K562 (cell line): ENCODE measurements at regions not wholly inside any gene's neighbourhood (a gene's known extent, or its start where the extent isn't known, plus 50 kb on each side); places are given as distances from the start of the nearest gene placed in this dataset.

Source experiments
- ARID3B ChIP-seq: fragments of 250-450 bp; sonication (Bioruptor Pico); IDR thresholded peaks from 2 replicates; pipeline ENCODE4 v1.4.0; 2020; ENCODE audit warnings: borderline replicate concordance
- ATF4 ChIP-seq: fragments of 450-650 bp; formaldehyde crosslinking; IDR thresholded peaks from 2 replicates; pipeline ENCODE4 v1.4.0; 2022; ENCODE audit warnings: mild to moderate bottlenecking, moderate library complexity
- BRD9 ChIP-seq: fragments of 450-650 bp; IDR thresholded peaks from 2 replicates; pipeline ENCODE4 v1.6.1; 2018; ENCODE audit warnings: low read depth; ENCODE audit not compliant: partially characterized antibody
- CBX5 ChIP-seq: IDR thresholded peaks from 2 replicates; pipeline ENCODE4 v1.6.1; 2014; ENCODE audit warnings: low read depth, borderline replicate concordance
- DEAF1 ChIP-seq: fragments of 450-650 bp; formaldehyde crosslinking; IDR thresholded peaks from 2 replicates; pipeline ENCODE4 v1.4.0; 2020; ENCODE audit warnings: mild to moderate bottlenecking, moderate library complexity
- E2F5 ChIP-seq: sonication (generic); formaldehyde crosslinking; IDR thresholded peaks from 2 replicates; pipeline ENCODE4 v1.8.0; 2022; ENCODE audit warnings: mild to moderate bottlenecking, missing genetic modification reagents
- ELF1 ChIP-seq: fragments of 200-800 bp; sonication (Bioruptor generic); IDR thresholded peaks from 2 replicates; pipeline ENCODE4 v1.6.1; 2016; ENCODE audit warnings: missing genetic modification characterization, missing compliant biosample characterization
- HOXB6 ChIP-seq: fragments of 250-450 bp; sonication (Bioruptor Pico); IDR thresholded peaks from 2 replicates; pipeline ENCODE4 v1.5.1; 2022; ENCODE audit warnings: mild to moderate bottlenecking, borderline replicate concordance
- PHF20 ChIP-seq: fragments of 450-650 bp; IDR thresholded peaks from 2 replicates; pipeline ENCODE4 v1.6.1; 2018; ENCODE audit not compliant: partially characterized antibody
- PHF8 ChIP-seq: fragments of 200-600 bp; sonication (generic); IDR thresholded peaks from 2 replicates; pipeline ENCODE4 v1.6.1; 2012; ENCODE audit warnings: mixed run types, mild to moderate bottlenecking, inconsistent platforms, low read length, moderate library complexity, borderline replicate concordance
- RBFOX2 ChIP-seq: fragments of 200-400 bp; formaldehyde crosslinking; IDR thresholded peaks from 2 replicates; pipeline ENCODE4 v1.6.1; 2017; ENCODE audit warnings: low read depth, mild to moderate bottlenecking, low read length, moderate library complexity
- RBM25 ChIP-seq: fragments of 200-400 bp; formaldehyde crosslinking; IDR thresholded peaks from 2 replicates; pipeline ENCODE4 v1.6.1; 2018; ENCODE audit warnings: low read length, low read depth, moderate library complexity; ENCODE audit not compliant: severe bottlenecking
- SAFB ChIP-seq: fragments of 200-400 bp; formaldehyde crosslinking; IDR thresholded peaks from 2 replicates; pipeline ENCODE4 v1.6.1; 2017; ENCODE audit warnings: low read depth, low read length, borderline replicate concordance
- SMARCA4 ChIP-seq: fragments of 450-650 bp; IDR thresholded peaks from 2 replicates; pipeline ENCODE4 v1.6.1; 2016
- SNIP1 ChIP-seq: fragments of 450-650 bp; IDR thresholded peaks from 2 replicates; pipeline ENCODE4 v1.7.1; 2017; ENCODE audit warnings: low read depth, mild to moderate bottlenecking
- TAF7 ChIP-seq: fragments of 450-650 bp; IDR thresholded peaks from 2 replicates; pipeline ENCODE4 v1.6.1; 2016; ENCODE audit warnings: missing genetic modification characterization, missing compliant biosample characterization
- TCF7L2 ChIP-seq: fragments of 150-350 bp; IDR thresholded peaks from 2 replicates; pipeline ENCODE4 v1.6.1; 2016; ENCODE audit warnings: low read depth, mild to moderate bottlenecking, low read length, moderate library complexity
- ZFP30 ChIP-seq: fragments of 250-450 bp; sonication (Bioruptor Pico); IDR thresholded peaks from 2 replicates; pipeline ENCODE4 v1.8.0; 2022; ENCODE audit warnings: moderate library complexity, mild to moderate bottlenecking, inconsistent platforms, borderline replicate concordance
- ZMIZ1 ChIP-seq, 2 experiments: fragments of 150-350 bp in 1 of 2; IDR thresholded peaks; 2 replicates each; pipeline ENCODE4 v1.6.1; 2012 to 2016; ENCODE audit warnings: low read depth in 2 of 2, low read length in 2 of 2, mild to moderate bottlenecking in 1 of 2, moderate library complexity in 1 of 2
- ZNF561 ChIP-seq: fragments of 450-650 bp; formaldehyde crosslinking; conservative IDR thresholded peaks from 2 replicates; pipeline ENCODE4 v1.4.0; 2020; ENCODE audit warnings: mild to moderate bottlenecking, moderate library complexity

GRCh38 chr7:84912993-84913635 lies 273.7 kb downstream of the SEMA3D start (continued):
- TF ChIP-seq ARID3B (no peak), BRD9 (no peak), ZFP30 (no peak), CBX5 (no peak), TCF7L2 (no peak), ELF1 (tag) (no peak), PHF8 (no peak), TAF7 (tag) (0 out of 2 replicates have a peak, but pooled peaks have one; percentile 9), ATF4 (CRISPR knock-in tag) (peak; percentile 78; the same call in 1 of the 2 replicates), HOXB6 (CRISPR knock-in tag) (no peak), ZMIZ1 (IDR thresholded peaks at IDR 0.05; ENCODE audit: low read depth in 2 of 2, low read length in 2 of 2) (no peak), RBM25 (no peak), DEAF1 (CRISPR knock-in tag) (0 out of 2 replicates have a peak, but pooled peaks have one; percentile 19), SAFB (no peak), SNIP1 (no peak), RBFOX2 (no peak), E2F5 (CRISPR knock-in tag) (no peak), PHF20 (no peak), SMARCA4 (peak; percentile 41), ZNF561 (CRISPR knock-in tag) (no peak)
